ENCODE measurements at regions not wholly inside any gene's neighbourhood (a gene's known extent, or its start where the extent isn't known, plus 50 kb on each side); places are given as distances from the start of the nearest gene placed in this dataset.

GRCh38 chr3:34070831-34071585 is 272.6 kb downstream of the PDCD6IP start (continued):
- TF ChIP-seq SKIL (IDR thresholded peaks at IDR 0.05; ENCODE audit: low read depth, poor library complexity, severe bottlenecking) (no peak), HSF1 (IDR thresholded peaks at IDR 0.05; ENCODE audit: low read depth, low read length) (no peak), ELK1 (IDR thresholded peaks at IDR 0.05; ENCODE audit: low read depth, low read length) (no peak), MYB (IDR thresholded peaks at IDR 0.05; ENCODE audit: borderline replicate concordance, low read depth, low read length) (no peak), ZZZ3 (IDR thresholded peaks at IDR 0.05; ENCODE audit: control insufficient read depth, insufficient read length, low read depth) (no peak), NFYB (IDR thresholded peaks at IDR 0.05; ENCODE audit: insufficient read depth, low read depth, low read length) (no peak), BCLAF1 (IDR thresholded peaks at IDR 0.05) (no peak)
